Prostate gland (tissue), 2 donors: ENCODE measurements at regions not wholly inside any gene's neighbourhood (a gene's known extent, or its start where the extent isn't known, plus 50 kb on each side); places are given as distances from the start of the nearest gene placed in this dataset.

Experiments used
- DNase-seq: peaks from one replicate; pipeline ENCODE4 v3.0.0-alpha.2; 2019; ENCODE audit warnings: low spot score
- H3K27ac ChIP-seq, 2 donors: fragments of 200-600 bp; sonication (generic); 2 replicates each; pipeline ENCODE4 v1.5.1; 2017 to 2019
- H3K27me3 ChIP-seq: fragments of 200-600 bp; sonication (generic); replicated peaks from 2 replicates; pipeline ENCODE4 v1.5.1; 2019; ENCODE audit not compliant: insufficient read depth
- H3K36me3 ChIP-seq, 2 donors: fragments of 200-600 bp; sonication (generic); 1 replicate in 1 of 2; 2 replicates in 1 of 2; pipeline versions ENCODE4 v1.5.1 to v1.8.1; 2017 to 2019
- H3K4me1 ChIP-seq: fragments of 200-600 bp; sonication (generic); replicated peaks from 2 replicates; pipeline ENCODE4 v1.5.1; 2019
- H3K4me3 ChIP-seq, 2 donors: fragments of 200-600 bp; sonication (generic); 2 replicates each; pipeline ENCODE4 v1.5.1; 2017 to 2019
- H3K9me3 ChIP-seq: fragments of 200-600 bp; sonication (generic); 2 replicates; pipeline ENCODE4 v1.5.1; 2017
- POLR2A ChIP-seq: fragments of 450-650 bp; IDR thresholded peaks from one replicate; pipeline ENCODE4 v1.6.1; 2016; ENCODE audit warnings: antibody characterized with exemption, mild to moderate bottlenecking
- POLR2AphosphoS5 ChIP-seq: sonication (generic); formaldehyde crosslinking; IDR thresholded peaks from one replicate; pipeline ENCODE4 v1.6.1; 2017; ENCODE audit warnings: antibody characterized with exemption
- WGBS: methylation state at CpG from one replicate; pipeline ENCODE4 v1.1.5; 2018; 5-methylcytosine and 5-hydroxymethylcytosine counted together
- intact Hi-C: fragments of 100-400 bp; cut with DNase I; formaldehyde crosslinking; loops from one replicate; pipeline ENCODE4 v1.14.2; 2022
- TF ChIP-seq, protein P1 (sequence below), 4 experiments: fragments of 200-600 bp in 2 of 4; fragments of 450-650 bp in 2 of 4; sonication (generic) in 2 of 4; IDR thresholded peaks; 1 replicate in 3 of 4; 2 replicates in 1 of 4; pipeline ENCODE4 v1.5.1; 2016 to 2019; ENCODE audit warnings: antibody characterized with exemption in 4 of 4, mild to moderate bottlenecking in 2 of 4, moderate library complexity in 2 of 4

DNA sequence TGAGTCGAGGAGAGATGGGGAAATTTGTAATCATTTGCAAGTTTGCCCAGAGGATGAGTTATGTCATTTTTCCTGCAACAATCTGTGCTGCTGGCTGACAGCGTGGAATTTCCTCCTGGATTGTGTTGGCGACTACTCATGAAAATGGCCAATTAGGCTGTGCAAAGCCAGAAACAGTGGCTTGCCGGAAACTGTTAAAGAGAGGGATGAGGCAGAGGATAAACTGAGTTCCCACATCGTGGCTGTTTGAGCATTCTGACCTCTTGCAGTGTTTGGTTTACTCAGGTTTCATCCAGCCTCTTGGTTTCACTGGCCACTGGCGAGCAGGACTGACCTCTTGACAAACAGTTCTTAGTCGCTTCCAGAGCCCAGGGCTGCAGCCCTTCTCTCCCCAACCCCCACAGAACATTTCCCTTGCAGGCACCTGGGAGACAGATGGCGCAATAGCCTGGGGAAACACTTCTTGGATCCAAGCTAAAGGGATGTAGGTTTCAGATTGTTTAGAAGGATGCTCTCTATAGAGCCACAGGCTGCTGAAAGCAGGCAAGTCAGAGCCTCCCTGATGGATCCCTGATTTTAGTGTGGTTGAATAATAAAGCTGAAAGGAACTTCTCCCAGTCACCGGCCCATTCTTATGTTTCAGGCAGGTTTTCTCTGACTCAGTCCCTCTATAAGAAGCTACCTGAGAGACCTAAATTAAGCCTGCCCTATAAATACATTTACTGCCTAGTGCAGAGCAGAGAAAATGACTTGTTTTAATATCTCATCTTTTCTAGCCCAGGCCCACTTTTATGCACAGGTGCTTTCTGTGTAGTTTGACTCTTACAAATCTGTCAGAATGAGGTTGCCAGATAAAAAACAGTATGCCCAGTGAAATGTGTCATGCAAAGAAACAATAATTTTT, 92.8 kb upstream of the UBE2E1 start:
- H3K27me3 ChIP-seq, result no peaks in the 10 kb centered on the region
- 28% methylated on average over 9 of the region's 9 CpGs for WGBS
- H3K9me3 ChIP-seq, result no peaks in the 10 kb centered on the region
- intact Hi-C loops, result no loop called here
- H3K36me3 ChIP-seq, result no peaks in the 10 kb centered on the region
- H3K4me3 ChIP-seq, result no peak overlapping the region
- TF ChIP-seq POLR2A (no peak), POLR2AphosphoS5 (no peak)
- TF ChIP-seq, protein P1, sequence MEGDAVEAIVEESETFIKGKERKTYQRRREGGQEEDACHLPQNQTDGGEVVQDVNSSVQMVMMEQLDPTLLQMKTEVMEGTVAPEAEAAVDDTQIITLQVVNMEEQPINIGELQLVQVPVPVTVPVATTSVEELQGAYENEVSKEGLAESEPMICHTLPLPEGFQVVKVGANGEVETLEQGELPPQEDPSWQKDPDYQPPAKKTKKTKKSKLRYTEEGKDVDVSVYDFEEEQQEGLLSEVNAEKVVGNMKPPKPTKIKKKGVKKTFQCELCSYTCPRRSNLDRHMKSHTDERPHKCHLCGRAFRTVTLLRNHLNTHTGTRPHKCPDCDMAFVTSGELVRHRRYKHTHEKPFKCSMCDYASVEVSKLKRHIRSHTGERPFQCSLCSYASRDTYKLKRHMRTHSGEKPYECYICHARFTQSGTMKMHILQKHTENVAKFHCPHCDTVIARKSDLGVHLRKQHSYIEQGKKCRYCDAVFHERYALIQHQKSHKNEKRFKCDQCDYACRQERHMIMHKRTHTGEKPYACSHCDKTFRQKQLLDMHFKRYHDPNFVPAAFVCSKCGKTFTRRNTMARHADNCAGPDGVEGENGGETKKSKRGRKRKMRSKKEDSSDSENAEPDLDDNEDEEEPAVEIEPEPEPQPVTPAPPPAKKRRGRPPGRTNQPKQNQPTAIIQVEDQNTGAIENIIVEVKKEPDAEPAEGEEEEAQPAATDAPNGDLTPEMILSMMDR (IDR thresholded peaks at IDR 0.05), result no peak
- H3K4me1 ChIP-seq, result no peaks in the 10 kb centered on the region
- no peak overlapping the region for H3K27ac ChIP-seq
- no peak for DNase-seq

DNA sequence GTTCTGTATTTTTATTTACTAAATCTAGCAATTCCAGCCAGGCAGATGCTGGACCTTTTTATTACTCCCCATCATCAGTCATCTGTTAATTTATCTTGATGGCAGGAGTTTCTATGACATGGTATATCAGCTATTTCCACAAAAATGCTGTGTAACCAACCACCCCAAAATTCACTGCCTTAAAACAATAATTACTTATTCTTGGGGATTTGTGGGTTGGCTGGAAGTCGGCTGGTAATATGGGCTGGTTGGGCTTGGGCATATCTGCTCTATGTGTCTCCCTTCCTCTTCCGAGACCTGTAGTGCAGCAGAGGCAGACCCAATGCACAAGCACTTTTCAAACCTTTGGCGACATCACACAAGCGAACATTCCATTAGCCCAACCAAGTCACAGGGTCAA, 92.1 kb upstream of the UBE2E1 start:
- DNase-seq, result no peak
- Histone ChIP-seq H3K9me3 (no peaks in the 10 kb centered on the region), H3K4me3 (no peak overlapping the region), H3K36me3 (no peaks in the 10 kb centered on the region), H3K27me3 (no peaks in the 10 kb centered on the region), H3K27ac (no peak overlapping the region), H3K4me1 (no peaks in the 10 kb centered on the region)
- intact Hi-C loops, result no loop called here
- WGBS, result 85% methylated on average over 4 of the region's 4 CpGs
- TF ChIP-seq POLR2A, result no peak
- TF ChIP-seq, protein P1 (IDR thresholded peaks at IDR 0.05), result no peak
- TF ChIP-seq POLR2AphosphoS5, result no peak

DNA sequence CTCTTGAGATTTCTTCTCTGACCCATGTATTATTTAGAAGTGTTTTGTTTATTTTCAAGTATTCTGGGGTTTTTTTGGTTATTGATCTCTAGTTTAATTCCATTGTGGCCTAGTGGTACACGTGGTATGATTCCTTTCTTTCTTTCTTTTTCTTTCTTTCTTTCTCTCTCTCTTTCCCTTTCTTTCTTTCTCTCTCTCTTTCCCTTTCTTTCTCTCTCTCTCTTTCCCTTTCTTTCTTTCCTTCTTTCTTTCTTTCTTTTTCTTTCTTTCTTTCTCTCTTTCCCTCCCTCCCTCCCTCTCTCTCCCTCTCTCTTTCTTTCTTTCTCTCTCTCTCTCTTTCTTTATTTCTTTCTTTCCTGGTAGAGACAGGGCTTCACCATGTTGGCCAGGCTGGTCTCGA, 85.7 kb upstream of the UBE2E1 start:
- H3K27ac ChIP-seq, result no peak overlapping the region
- 98% methylated on average over 2 of the region's 2 CpGs for WGBS
- TF ChIP-seq, protein P1 (IDR thresholded peaks at IDR 0.05), result no peak
- TF ChIP-seq POLR2A, result no peak
- TF ChIP-seq POLR2AphosphoS5, result no peak

DNA sequence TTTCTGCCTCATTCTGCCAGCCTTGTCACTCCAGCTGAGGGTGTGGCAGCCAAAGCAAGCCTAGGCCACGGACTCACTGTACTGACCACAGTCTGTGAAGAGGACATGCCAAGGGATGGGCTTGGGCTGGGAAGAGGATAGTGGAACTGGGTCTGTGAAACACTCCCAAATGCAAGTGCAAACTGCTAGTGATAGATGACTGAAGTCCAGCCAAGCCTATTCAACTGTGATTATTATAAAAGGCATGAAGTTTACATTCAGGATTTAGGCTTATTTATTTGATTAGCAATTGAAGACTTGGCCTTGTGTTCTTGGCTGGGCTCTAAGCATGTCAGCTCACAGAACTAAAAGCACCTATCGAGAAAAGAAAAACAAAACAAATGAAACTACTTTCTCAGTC, 84.9 kb upstream of the UBE2E1 start:
- Histone ChIP-seq H3K27me3 (no peaks in the 10 kb centered on the region), H3K9me3 (no peaks in the 10 kb centered on the region), H3K4me1 (no peaks in the 10 kb centered on the region), H3K4me3 (no peak overlapping the region), H3K36me3 (no peaks in the 10 kb centered on the region), H3K27ac (no peak overlapping the region)
- no peak for TF ChIP-seq POLR2AphosphoS5
- TF ChIP-seq, protein P1 (IDR thresholded peaks at IDR 0.05), result no peak
- DNase-seq, result no peak
- whole genome bisulfite sequencing, result 21% methylated on average over 2 of the region's 2 CpGs
- intact Hi-C loops, result no loop called here

More for the DNA sequence above, 85.7 kb upstream of the UBE2E1 start:
- no peaks in the 10 kb centered on the region for H3K4me1 ChIP-seq
- DNase-seq, result no peak
- no peaks in the 10 kb centered on the region for H3K9me3 ChIP-seq
- no peak overlapping the region for H3K4me3 ChIP-seq
- H3K27me3 ChIP-seq, result no peaks in the 10 kb centered on the region
- H3K36me3 ChIP-seq, result no peaks in the 10 kb centered on the region
- intact Hi-C loops, result no loop called here

DNA sequence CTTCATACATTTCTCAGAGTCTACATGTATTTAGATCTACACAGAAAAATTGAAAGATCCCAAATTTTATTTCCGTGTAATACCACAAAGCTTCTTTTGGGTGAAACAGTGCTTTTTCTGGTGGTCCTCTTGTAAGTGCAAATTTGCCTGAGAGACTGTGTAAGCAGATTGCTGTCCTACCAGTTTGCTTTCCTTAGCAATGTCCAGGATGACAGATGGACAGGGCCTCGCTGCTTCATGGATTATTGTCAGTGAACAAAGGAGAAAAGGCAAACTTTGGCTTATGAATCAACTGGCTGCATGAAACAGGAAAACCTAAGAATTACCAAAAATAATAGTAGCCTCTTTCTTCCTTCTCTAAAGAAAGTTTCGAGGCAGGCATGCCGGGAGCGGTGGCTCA, 82.6 kb upstream of the UBE2E1 start:
- H3K9me3 ChIP-seq, result no peaks in the 10 kb centered on the region
- WGBS, result 90% methylated on average over 5 of the region's 5 CpGs

More for the DNA sequence above, 82.6 kb upstream of the UBE2E1 start:
- no peak overlapping the region for H3K4me3 ChIP-seq
- DNase-seq, result no peak
- no peak overlapping the region for H3K27ac ChIP-seq
- H3K36me3 ChIP-seq, result no peaks in the 10 kb centered on the region
- intact Hi-C loops, result no loop called here
- no peaks in the 10 kb centered on the region for H3K4me1 ChIP-seq
- TF ChIP-seq, protein P1 (IDR thresholded peaks at IDR 0.05), result no peak
- no peak for TF ChIP-seq POLR2A
- no peak for TF ChIP-seq POLR2AphosphoS5
- no peaks in the 10 kb centered on the region for H3K27me3 ChIP-seq
